GM12878 (cell line): ENCODE measurements at regions not wholly inside any gene's neighbourhood (a gene's known extent, or its start where the extent isn't known, plus 50 kb on each side); places are given as distances from the start of the nearest gene placed in this dataset.

Experiments used
- ATAC-seq: fragments of 200-7000 bp; cut with Tn5 transposase; 3 replicates; pipeline ENCODE4 v1.9.1; 2020; ENCODE audit warnings: mild to moderate bottlenecking, moderate library complexity
- BruUV-seq: library from RNA; stranded (reverse); fragments of 400-500 nt; replicated peaks from 2 replicates; lab custom pipeline; 2021; lab: Mats Ljungman, UMichigan
- CTCF ChIA-PET: fragments of 300-600 bp; sonication (Branson Sonifier 250); formaldehyde crosslinking; extraction: SDS; loops from one replicate; lab custom pipeline; 2021; ENCODE audit warnings: inconsistent platforms; lab: Yijun Ruan, JAX
- POLR2A ChIA-PET: fragments of 350-600 bp; formaldehyde crosslinking; extraction: SDS; loops from one replicate; lab custom pipeline; 2021; ENCODE audit warnings: inconsistent platforms; lab: Charles Lee
- RAD21 ChIA-PET: fragments of 300-600 bp; sonication (Branson Sonifier 250); formaldehyde crosslinking; loops from one replicate; lab custom pipeline; 2023; ENCODE audit warnings: antibody characterized with exemption; ENCODE audit not compliant: unreplicated experiment; lab: Charles Lee
- SMC1A ChIA-PET: fragments of 300-600 bp; sonication (Branson Sonifier 250); formaldehyde crosslinking; loops from one replicate; lab custom pipeline; 2023; ENCODE audit not compliant: unreplicated experiment, uncharacterized antibody; lab: Charles Lee
- DNase-seq: peaks from one replicate; pipeline ENCODE4 v3.0.0-alpha.2; 2011; ENCODE audit warnings: low read depth, low spot score
- FAIRE-seq: peaks from 3 replicates; lab custom pipeline; 2011; peaks lifted over from hg19 to GRCh38; lab: Jason Lieb, UNC
- H2AFZ ChIP-seq: 2 replicates; pipeline ENCODE4 v1.6.0; 2011; ENCODE audit warnings: low read depth, low read length, control low read depth; ENCODE audit not compliant: control insufficient read depth
- H3K27ac ChIP-seq: 2 replicates; pipeline ENCODE4 v1.5.1; 2011; ENCODE audit warnings: control low read depth; ENCODE audit not compliant: control insufficient read depth, insufficient read depth
- H3K27me3 ChIP-seq, 2 experiments: replicated peaks in 1 of 2; 2 replicates each; pipeline versions ENCODE4 v1.6.0 to v1.6.1; 2011; ENCODE audit warnings: low read length in 1 of 2; ENCODE audit not compliant: control insufficient read depth in 2 of 2, insufficient read depth in 2 of 2
- H3K36me3 ChIP-seq, 2 experiments: 2 replicates each; pipeline ENCODE4 v1.5.1; 2011; ENCODE audit warnings: low read length in 1 of 2; ENCODE audit not compliant: control insufficient read depth in 2 of 2, insufficient read depth in 2 of 2
- H3K4me1 ChIP-seq: 2 replicates; pipeline ENCODE4 v1.6.1; 2011; ENCODE audit warnings: mild to moderate bottlenecking, low read length, moderate library complexity, mixed read lengths; ENCODE audit not compliant: control insufficient read depth, insufficient read depth
- H3K4me2 ChIP-seq: 2 replicates; pipeline ENCODE4 v1.6.0; 2011; ENCODE audit warnings: control low read depth; ENCODE audit not compliant: control insufficient read depth, insufficient read depth
- H3K4me3 ChIP-seq: fragments of 200-600 bp; sonication (generic); 2 replicates; pipeline ENCODE4 v1.5.1; 2016
- H3K79me2 ChIP-seq: 2 replicates; pipeline ENCODE4 v1.6.0; 2011; ENCODE audit warnings: low read length; ENCODE audit not compliant: control insufficient read depth, insufficient read depth
- H3K9ac ChIP-seq: 2 replicates; pipeline ENCODE4 v1.8.0; 2011; ENCODE audit warnings: low read length, control low read depth, mixed read lengths; ENCODE audit not compliant: control insufficient read depth, insufficient read depth
- H3K9me3 ChIP-seq: replicated peaks from 3 replicates; pipeline ENCODE4 v1.5.1; 2011; ENCODE audit warnings: mild to moderate bottlenecking, low read length; ENCODE audit not compliant: control insufficient read depth, insufficient read depth
- H4K20me1 ChIP-seq: 2 replicates; pipeline ENCODE4 v1.6.0; 2011; ENCODE audit not compliant: control insufficient read depth, insufficient read depth
- BCLAF1 ChIP-seq: fragments of 450-650 bp; IDR thresholded peaks from 2 replicates; pipeline ENCODE4 v1.6.1; 2017; ENCODE audit warnings: antibody characterized with exemption, mild to moderate bottlenecking, moderate library complexity
- E2F4 ChIP-seq: IDR thresholded peaks from 2 replicates; pipeline ENCODE4 v1.6.1; 2012; ENCODE audit warnings: low read depth, low read length, improper control_type of control experiment
- EED ChIP-seq: sonication (generic); IDR thresholded peaks from 2 replicates; pipeline ENCODE4 v1.6.1; 2016; ENCODE audit warnings: antibody characterized with exemption, low read depth
- ELK1 ChIP-seq: IDR thresholded peaks from 2 replicates; pipeline ENCODE4 v1.6.1; 2012; ENCODE audit warnings: low read depth, low read length, improper control_type of control experiment
- KLF5 ChIP-seq: fragments of 450-650 bp; IDR thresholded peaks from 2 replicates; pipeline ENCODE4 v1.6.1; 2014; ENCODE audit warnings: mild to moderate bottlenecking; ENCODE audit not compliant: partially characterized antibody
- LARP7 ChIP-seq: fragments of 450-650 bp; IDR thresholded peaks from 2 replicates; pipeline ENCODE4 v1.6.1; 2017; ENCODE audit warnings: mild to moderate bottlenecking
- MEF2A ChIP-seq: IDR thresholded peaks from 2 replicates; pipeline ENCODE4 v1.6.1; 2011; ENCODE audit warnings: low read depth, mild to moderate bottlenecking, low read length, moderate library complexity; ENCODE audit not compliant: insufficient read depth
- NBN ChIP-seq: fragments of 450-650 bp; IDR thresholded peaks from 2 replicates; pipeline ENCODE4 v1.6.1; 2016
- RAD51 ChIP-seq: fragments of 450-650 bp; IDR thresholded peaks from 2 replicates; pipeline ENCODE4 v1.6.1; 2016; ENCODE audit warnings: moderate library complexity, mild to moderate bottlenecking, inconsistent platforms
- RELB ChIP-seq: fragments of 450-650 bp; IDR thresholded peaks from 2 replicates; pipeline ENCODE4 v1.6.1; 2017; ENCODE audit warnings: low read depth, mild to moderate bottlenecking, moderate library complexity
- RFX5 ChIP-seq: IDR thresholded peaks from 2 replicates; pipeline ENCODE4 v1.6.1; 2011; ENCODE audit warnings: low read depth, low read length, improper control_type of control experiment
- SIN3A ChIP-seq: IDR thresholded peaks from 2 replicates; pipeline ENCODE4 v1.6.1; 2012; ENCODE audit warnings: low read depth, low read length, improper control_type of control experiment
- SMAD5 ChIP-seq: IDR thresholded peaks from 2 replicates; pipeline ENCODE4 v1.6.1; 2016; ENCODE audit warnings: antibody characterized with exemption, low read depth
- SRF ChIP-seq, 2 experiments: IDR thresholded peaks; 2 replicates each; pipeline ENCODE4 v1.6.1; 2011; ENCODE audit warnings: low read depth in 2 of 2, low read length in 2 of 2, mild to moderate bottlenecking in 1 of 2, moderate library complexity in 1 of 2
- WGBS: methylation state at CpG from one replicate; pipeline ENCODE4 v1.1.6; 2016; ENCODE audit warnings: low lambda C conversion rate; ENCODE audit not compliant: insufficient replicate concordance, insufficient coverage; ENCODE audit errors: missing lambda C conversion rate; 5-methylcytosine and 5-hydroxymethylcytosine counted together
- in situ Hi-C: fragments of 300-500 bp; cut with MboI; formaldehyde crosslinking; loops from 9 replicates; pipeline ENCODE4 v1.14.3; 2018; ENCODE audit warnings: mixed read lengths
- intact Hi-C: fragments of 100-400 bp; cut with micrococcal nuclease; formaldehyde crosslinking; loops from one replicate; pipeline ENCODE4 v1.14.2; 2022; ENCODE audit not compliant: unreplicated experiment

- TF ChIP-seq MEF2A (no peak), BCLAF1 (no peak), ELK1 (no peak), SMAD5 (no peak), NBN (no peak), SRF (IDR thresholded peaks at IDR 0.05; ENCODE audit: low read depth in 2 of 2, low read length in 2 of 2) (no peak), E2F4 (no peak), LARP7 (no peak), EED (no peak), RELB (no peak), RFX5 (no peak), KLF5 (no peak), RAD51 (no peak), SIN3A (no peak)
- FAIRE-seq (no peak), ATAC-seq (no peak), DNase-seq (no peak)
- no peaks in the 10 kb centered on the region for H3K9me3 ChIP-seq
- H3K4me1 ChIP-seq: no peaks in the 10 kb centered on the region
- BruUV-seq: no TSS peak
- no peak overlapping the region for H3K4me2 ChIP-seq
- no peak overlapping the region for H3K4me3 ChIP-seq
- H2AFZ ChIP-seq: no peak overlapping the region
- H3K27me3 ChIP-seq: no peaks in the 10 kb centered on the region
- 30% methylated on average over 3 of the region's 3 CpGs for WGBS
- intact Hi-C loops: no loop called here
- ChIA-PET CTCF (no interaction called here), SMC1A (no interaction called here), POLR2A (no interaction called here), RAD21 (no interaction called here)
- in situ Hi-C loops: no loop called here
- no peaks in the 10 kb centered on the region for H3K79me2 ChIP-seq
- no peak overlapping the region for H3K27ac ChIP-seq
- H3K36me3 ChIP-seq: no peaks in the 10 kb centered on the region
- no peaks in the 10 kb centered on the region for H4K20me1 ChIP-seq
- no peak overlapping the region for H3K9ac ChIP-seq
Measured at GRCh38 chr5:2681476-2681875, 70.0 kb downstream of the IRX2 start.
